Activated CD4-positive, alpha-beta T cell treated with anti-CD3 and anti-CD28 coated beads, Interleukin-2, amount 50 U/mL, for 48 hours (primary cell): ENCODE measurements at regions not wholly inside any gene's neighbourhood (a gene's known extent, or its start where the extent isn't known, plus 50 kb on each side); places are given as distances from the start of the nearest gene placed in this dataset.
"Not testable (repeated sequence)": the region's sequence is repeated elsewhere in the genome, so short reads cannot be mapped to it uniquely, and the experiment has no call there.

Experiments
- DNase-seq, 2 experiments: peaks; one replicate each; pipeline ENCODE4 v3.0.0-alpha.2; 2020

DNA sequence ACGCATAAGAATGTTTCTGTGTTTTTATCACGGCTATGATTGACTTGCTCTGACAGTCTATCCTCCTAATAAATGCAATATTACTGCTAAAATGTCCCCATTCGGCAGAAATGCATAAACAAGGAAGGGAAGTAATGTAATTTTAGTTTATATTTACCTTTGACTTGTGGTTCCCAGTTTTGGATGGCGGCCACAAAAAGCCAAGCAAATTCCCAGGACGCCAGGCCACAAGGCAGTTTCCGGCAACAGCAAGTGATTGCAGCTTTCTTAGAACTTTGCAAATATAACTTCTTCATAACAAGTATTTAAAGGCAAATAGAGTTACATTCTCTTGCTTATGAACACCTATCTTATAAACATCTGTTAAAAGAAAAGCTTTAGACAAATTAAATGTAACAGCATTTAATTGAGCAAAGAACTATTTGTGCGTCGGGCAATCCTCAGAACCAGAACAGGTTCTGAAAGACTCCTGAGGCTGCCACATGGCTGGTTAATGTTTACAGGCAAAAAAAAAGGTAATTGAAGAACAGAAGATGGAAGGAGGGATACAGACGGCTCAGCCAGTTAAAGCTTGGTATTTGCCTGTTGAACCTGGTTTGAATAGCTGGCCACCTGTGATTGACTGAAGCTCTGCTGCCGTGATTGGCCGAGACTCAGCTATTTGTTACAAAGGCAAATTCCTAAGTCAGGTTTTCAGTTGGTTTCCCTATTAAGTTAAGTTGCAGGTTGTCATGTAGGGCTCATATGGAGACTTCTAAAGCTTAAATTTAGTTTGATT lies 80.8 kb downstream of the C21orf91 start:
- no peak for DNase-seq

DNA sequence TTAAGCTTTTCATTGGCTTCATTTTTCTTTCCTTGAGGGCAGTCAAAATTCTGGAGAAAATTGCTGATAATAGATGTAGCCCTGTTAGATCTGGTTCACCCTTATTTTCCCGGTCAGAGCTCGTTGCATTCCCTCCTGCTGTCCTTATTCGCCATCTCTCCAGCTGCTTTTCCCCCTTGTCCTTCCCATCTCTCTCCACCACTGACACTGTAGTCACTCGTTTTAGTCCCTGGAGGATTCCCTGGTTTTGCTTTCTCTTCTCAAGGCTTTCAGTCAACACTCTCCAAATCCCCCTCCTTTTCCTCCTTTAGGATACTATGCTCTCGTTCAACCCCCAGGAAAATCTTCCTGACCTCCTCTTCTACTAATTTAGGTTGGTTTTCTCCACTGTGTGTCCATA lies 83.1 kb downstream of the C21orf91 start:
- DNase-seq = no peak

- DNase-seq = no peak
Observed at GRCh38 chr21:17733209-17733608, 85.9 kb downstream of the C21orf91 start.

GRCh38 chr21:17732306-17732705 lies 86.8 kb downstream of the C21orf91 start:
- DNase-seq = no peak

DNA sequence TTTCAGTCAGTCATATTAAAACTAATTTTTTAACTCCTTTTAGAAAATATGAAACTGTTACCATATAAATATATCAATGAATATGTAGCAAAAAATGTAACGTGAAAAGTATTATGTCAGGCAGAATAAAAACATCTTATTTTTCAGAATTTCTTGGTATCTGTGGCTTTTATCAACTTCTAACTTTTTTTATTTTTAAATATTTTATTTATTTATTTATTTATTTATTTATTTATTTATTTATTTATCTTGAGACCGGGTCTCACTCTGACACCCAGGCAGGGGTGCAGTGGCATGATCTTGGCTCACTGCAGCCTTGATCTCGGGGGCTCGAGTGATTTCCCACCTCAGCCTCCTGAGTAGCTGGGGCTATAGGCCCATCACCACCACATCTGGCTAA lies 87.6 kb downstream of the C21orf91 start:
- no peak for DNase-seq

- no peak for DNase-seq
Observed at GRCh38 chr21:17730782-17731181, 88.4 kb downstream of the C21orf91 start.

DNA sequence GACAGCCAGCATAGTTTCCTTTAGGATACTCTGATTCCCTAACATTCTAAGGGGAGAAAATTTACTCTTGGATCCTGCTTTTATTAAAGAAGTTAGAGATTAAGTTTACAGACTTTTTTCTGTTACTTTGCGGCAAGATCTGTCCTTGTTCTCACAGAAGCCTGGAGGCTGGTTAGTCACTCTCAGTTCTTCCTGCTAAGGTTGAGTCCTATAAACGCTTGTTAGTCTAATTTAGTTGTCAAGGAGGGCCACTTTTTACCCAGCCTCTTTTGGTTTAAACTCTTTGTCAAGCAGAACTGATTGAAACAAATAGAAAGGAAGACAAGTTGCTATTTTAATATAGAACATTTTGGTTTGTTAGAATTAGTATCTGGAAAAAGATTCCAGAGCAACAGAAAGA lies 89.7 kb downstream of the C21orf91 start:
- no peak for DNase-seq

- no peak for DNase-seq
Observed at GRCh38 chr21:17727361-17727760, 91.8 kb downstream of the C21orf91 start.

GRCh38 chr21:17726047-17726829 lies 92.9 kb downstream of the C21orf91 start:
- DNase-seq = no peak

DNA sequence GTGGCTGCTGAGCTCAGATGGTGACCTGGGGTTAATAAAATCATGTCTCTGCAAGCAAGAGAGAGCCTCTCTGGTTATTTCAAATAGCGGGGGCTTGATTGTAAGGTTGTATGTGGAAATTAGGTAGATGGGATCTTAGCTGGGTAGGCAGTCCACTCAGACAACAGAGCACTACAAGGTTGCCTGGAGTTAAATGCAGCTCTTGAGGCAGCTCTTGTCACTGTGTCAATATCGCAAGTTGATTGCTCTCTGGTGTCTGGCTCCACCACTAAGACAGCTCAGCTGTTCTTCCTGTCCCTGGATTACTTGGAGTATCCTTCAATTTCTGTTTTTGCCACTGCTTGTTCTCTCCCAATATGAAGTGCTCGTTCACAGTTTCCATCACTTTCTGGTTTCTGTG lies 93.8 kb downstream of the C21orf91 start:
- no peak for DNase-seq

DNA sequence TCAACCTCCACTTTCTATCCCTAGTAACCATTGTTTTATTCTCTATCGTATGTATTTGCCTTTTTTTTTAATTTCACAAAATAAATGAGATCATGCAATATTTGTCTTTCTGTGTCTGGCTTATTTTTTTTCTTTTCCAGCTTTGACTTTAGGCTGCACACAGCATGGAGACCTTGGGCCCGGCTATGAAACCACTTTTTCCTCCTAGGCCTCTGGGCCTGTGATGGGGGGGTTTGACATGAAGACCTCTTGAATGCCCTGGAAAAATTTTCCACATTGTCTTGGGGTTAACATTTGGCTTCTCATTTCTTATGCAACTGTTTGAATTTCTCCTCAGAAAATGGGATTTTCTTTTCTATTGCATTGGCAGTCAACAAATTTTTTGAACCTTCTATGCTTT lies 100.2 kb upstream of the BTG3 start:
- DNase-seq = no peak

DNA sequence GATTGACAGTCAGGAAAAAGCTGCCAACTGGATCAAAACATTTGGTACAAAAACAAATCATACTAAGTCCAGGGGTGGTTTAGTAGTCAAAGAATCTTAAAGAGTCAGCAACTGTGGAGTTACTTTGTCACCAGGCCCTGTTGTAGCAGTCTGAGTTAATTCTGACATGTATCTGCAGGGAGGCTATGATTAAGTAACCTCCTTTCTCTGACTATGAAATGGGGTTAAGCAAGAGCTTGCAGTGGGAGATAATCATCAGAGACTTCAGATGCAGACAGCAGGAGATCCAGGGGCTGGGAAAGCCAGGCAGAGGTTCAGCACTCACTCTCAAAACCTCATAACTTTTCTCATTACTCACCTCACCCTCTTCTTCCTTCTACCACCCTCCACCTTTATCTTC lies 99.2 kb upstream of the BTG3 start:
- DNase-seq = no peak

- no peak for DNase-seq
Observed at GRCh38 chr21:17709266-17709611, 96.5 kb upstream of the BTG3 start.

DNA sequence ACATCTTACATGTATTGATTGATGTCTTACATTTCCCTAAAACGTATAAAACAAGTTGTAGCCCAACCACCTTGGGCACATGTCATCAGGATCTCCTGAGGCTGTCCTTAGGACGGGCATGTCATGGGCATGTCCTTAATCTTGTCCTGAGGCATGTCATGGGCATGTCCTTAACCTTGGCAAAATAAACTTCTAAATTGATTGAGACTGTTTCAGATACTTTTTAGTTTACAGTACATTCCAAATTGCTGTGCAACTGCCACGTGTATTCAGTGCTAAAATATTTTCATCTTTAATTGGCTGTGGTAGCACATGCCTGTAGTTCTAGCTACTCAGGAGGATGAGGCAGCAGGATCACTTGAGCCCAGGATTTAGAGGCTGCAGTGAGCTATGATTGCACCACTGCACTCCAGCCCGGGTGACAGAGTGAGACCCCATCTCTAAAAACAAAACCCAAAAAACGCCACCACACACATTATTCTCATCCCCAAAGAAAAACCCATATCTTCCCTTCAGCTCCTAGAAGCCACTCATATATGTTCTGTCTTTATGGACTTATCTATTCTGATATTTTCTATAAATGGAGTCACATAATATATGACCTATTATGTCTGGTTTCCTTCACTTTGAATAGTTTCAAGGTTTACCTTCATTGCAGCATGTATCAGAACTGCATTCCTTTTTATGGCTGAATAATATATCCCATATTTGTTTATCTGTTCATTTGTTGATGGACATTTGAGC lies 96.0 kb upstream of the BTG3 start:
- no peak for DNase-seq

DNA sequence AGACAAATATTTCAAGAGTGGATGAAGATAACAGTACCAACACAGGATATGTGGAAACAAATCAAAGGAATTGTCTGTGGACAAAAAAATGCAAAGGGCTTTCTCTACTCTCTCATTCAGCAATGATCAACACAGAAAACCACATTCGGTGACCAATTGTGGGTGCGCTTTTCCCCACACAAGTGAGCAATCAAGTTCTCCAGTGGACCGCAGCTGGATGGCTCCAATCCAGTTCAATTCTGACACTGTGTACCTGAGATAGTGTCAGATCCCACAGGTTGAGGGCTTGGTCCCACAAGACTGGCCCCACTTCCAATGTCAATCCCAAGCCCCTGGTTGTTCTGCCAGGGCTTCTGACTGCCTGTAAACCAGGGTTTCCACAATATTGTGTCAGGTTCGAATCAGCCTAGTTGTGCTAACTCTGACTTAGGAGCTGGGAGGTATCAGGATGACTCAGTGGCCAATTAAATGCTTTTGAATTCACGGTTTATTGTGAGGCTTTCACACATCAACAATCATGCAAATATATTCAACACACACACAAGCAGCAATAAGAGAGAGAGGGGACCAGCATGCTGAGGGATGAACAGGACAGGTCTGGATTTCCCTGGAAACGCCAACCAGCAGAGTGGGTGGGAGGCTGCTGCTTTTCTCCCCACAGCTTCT lies 87.0 kb upstream of the BTG3 start:
- DNase-seq = no peak

DNA sequence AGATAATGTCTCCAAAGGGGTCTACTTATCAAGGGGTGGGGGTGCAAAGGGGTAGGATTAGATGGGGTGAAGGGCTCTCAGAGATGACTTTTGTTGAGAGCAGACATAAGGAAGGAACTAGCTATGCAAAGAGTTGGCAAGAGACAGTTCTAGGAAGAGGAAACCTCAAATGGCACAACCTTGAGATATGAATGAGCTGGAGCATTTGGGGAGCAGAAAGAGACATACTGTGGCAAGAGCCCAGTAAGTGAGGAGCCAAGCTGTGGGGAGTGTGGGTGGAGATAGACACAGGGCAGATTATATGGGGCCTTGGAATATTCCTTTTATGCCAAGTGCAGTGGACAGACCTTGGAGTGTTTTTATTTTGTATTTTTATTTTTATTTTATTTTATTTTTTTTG lies 84.8 kb upstream of the BTG3 start:
- no peak for DNase-seq

- DNase-seq = not testable (repeated sequence)
Observed at GRCh38 chr21:17694416-17694815, 81.7 kb upstream of the BTG3 start.

DNA sequence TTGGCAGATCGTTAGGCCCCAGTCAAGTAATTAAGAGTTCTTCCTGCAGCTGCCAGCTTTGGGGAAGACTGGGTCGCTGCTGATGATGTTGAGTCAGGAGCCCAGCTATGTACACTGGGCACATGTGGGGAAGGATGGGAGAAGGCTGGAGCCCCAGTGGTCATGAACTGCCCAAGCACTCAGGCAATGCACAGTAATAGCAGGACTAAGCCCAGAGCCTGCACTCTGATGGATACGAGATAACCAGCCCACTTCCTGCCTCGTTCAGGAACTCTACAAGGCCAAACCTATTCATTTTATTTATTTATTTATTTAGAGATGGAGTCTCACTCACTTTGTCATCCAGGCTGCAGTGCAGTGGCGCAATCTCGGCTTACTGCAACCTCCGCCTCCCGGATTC lies 81.1 kb upstream of the BTG3 start:
- no peak for DNase-seq

- no peak for DNase-seq
Observed at GRCh38 chr21:17690078-17690494, 77.4 kb upstream of the BTG3 start.

GRCh38 chr21:17688912-17689874 lies 76.5 kb upstream of the BTG3 start:
- peak; percentile 67 to 74 for DNase-seq

DNA sequence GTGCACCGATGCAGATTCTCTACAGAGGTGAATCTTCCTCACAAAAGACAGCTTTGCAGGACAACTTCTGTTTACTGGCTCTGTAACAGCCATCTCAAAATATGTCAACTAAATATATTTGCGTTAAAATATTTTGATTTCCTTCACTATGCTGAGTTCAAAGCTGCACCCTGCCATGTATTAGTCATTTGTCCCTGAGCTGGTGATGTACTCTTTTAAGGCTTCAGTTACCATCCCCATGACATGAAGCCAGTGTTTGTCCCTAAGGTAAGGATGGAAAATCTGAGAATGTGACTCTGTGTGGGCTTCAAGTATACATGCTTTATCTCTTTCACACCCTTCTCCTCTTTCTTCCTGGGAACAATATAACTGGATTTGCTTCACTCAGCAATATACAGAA lies 70.2 kb upstream of the BTG3 start:
- no peak for DNase-seq

DNA sequence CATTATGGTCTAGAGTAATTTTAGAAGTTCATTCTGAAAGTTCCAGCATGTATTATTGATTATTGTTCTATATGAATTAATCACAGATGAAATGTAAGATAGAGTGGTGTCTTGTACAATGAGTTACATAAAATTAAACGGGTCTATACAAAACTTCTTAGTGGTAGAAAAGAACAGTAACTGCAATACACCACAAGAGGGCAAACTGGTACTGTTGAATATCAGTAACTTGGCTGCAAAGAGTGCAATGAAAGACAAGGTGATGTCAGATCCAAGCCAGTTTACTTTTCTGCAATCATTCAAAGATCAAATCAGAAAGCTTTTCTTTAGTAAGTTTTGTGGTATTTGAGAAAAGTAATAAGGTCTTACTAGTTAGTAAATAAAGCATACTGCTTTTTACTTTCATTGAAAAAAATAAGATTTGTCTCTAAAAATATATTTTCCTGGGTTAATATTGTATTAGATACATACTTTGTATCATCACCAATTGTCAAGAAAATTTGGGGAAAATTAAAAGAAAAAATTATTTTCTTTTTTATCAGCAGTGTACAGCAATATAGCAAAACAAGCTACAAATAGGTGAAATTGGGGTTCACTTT lies 66.4 kb upstream of the BTG3 start:
- no peak for DNase-seq
